NCI-H1694 treated with DMSO at 0.1 percent for 48 hours (cell line): ENCODE measurements at regions not wholly inside any gene's neighbourhood (a gene's known extent, or its start where the extent isn't known, plus 50 kb on each side); places are given as distances from the start of the nearest gene placed in this dataset.

Experiments
- DNase-seq: peaks from one replicate; lab custom pipeline; 2025; lab: John Stamatoyannopoulos, UW

DNA sequence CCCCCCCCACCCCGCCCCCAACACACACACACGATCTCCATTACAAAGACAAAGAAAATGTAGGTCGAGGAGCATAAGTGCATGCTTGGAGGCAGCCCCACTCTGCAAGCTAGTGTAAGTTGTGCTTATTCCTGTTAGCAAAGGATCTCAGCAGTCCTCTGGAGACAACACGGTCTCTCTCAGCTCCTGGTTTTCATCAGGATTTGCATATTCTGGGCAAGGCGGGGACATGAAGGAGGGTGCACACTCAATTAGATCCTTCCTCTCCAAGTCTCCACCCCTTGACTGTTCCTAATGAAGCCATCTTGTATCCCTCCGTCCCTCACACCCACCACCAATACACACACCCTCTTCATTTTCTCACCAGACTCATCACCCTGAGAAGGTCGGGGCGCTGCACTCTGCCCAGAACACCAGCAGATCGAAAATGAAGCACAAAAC, 63.8 kb downstream of the MRPL46 start:
- DNase-seq, result no peak

DNA sequence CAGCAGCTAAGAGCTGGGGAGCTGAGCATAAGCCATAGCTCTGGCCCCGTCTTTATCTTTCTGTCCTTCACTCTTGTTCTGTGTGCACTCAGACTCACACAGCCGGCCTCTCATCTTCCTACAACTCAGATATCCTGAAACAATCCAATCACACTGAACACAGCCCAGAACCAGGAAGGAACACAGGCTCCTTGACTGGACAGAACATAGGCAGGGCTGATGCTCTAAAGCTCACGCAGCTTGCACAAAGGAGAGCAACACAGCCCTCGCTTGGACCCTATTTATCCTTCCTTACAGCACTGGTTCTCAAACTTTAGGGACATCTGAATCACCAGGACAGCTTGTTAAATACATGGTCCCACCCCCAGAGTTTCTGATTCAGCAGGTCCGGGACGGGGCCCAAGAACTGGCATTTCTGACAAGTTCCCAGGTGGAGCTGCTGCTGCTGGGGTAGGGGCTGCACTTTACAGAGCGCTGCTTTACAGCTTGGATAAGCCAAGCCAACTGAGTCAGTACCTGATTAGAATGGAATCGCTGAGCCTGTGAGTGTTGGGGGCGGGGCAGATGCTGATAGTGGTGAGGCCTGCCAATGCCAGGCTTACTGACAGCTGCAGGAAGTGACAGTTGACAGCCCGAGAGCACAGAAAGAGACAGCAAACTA, 65.1 kb downstream of the MRPL46 start:
- DNase-seq, result peak; percentile 31

DNA sequence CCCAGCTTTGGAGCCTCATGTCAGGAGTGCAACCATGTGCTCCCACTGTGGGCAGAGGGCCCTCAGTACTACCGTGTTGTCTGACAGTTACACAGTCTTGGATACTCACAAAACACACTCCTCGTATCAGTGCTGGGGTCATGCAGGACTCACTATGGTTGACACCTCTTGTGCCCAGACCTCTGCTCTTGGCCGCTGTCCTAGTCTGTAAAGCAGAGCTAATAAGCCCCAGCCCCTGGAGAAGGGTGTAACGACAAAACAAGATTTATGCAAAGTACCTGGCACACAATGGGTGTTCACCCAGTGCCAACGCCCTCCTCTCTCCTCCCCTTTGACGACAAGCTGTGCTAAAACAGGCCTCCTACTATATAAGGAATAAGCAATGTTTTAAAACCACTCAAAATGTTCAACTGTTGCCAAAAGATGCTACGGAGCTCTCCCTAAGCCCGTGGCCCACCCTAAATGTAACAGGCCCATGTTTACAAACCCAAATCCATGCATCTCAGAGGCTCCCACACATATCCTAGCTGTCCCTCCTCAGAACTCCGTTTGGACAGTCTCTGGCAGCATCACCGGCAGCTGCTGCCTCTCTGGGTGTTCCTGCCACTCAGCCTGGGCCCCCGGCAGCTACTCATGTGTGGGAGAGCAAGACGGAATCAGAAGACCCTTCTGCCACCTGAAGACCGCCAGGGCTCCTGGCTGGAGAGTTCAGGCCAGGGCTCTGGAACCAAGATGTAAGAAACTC, 65.8 kb downstream of the MRPL46 start:
- DNase-seq, result peak; percentile 19

DNA sequence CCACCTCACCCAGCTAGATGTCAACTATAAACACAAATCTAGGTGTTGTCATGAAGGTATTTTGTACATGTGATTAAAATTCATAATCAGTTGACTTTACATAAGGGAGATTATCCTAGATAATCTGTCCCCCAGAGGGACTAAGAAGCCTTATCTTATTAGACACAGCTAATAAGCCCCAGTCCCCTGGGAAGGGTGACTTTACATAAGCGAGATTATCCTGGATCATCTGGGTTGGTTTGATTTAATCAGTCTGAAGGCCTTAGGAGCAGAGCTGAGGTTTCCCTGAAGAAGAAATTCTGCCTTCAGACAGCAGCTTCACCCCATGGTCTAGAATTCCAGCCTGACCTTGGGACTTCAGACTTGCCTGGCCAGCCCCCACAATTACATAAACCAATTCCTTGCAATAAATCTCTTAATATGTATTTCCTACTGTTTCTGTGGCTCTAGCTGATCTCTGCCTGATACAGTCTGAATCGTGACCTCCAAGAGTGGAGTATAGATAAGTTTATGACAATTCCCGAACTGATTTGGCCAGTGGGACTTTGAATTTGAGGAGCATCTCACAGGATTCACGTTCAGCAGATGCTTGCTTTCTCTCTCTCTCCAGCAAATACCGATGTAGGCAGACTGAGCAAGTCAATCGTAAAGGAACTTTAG, 66.5 kb downstream of the MRPL46 start:
- no peak for DNase-seq

DNA sequence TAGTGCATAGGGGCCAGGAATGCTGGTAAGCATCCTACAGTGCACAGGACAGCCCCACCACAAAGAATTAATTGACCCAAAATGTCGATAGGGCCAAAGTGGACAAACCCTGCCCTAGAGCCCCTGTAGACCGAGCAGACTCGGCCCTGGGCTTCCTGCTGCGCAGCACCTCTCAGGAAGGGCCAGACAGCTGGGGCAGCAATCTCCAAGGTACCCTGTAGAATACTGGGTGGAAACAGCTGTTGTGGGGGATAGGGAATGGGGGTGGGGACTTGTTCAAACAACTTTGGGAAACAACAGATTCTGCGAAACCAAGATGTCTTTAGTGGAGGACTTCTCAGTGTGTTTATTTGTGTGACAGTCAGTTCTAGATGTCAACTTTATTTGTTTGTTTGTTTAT, 67.1 kb downstream of the MRPL46 start:
- DNase-seq, result no peak

DNA sequence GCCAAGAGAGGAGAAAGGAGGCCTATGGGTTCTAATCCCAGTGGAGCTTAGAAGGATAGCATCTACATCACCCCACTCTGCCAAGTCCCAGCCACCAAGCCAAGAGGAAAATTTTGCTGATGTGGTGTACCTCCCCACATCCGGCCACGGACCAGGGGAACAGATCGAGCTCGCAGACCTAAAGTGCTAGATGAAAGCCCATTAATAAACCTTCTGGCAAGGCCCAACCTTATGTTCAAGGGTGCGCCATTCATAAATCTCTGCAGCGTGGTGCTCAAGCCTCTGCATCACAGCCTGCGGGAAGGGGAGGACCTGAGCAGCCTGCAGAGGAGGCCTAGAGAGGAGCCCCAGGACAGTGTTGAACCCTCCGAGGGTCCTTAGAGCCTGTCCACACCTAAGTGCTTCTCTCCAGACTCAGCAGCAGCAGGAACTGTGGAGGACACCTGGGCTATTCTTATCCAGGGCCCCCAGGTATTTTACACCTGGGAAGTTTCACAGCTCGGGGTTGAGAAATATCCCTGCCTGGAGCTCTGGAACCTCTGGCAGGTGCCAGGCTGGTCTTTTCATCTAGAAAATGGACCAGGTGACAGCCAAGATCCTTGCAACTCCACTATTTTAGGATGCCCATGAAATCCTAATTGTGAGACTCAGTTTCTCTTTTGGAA, 68.0 kb downstream of the MRPL46 start:
- no peak for DNase-seq

DNA sequence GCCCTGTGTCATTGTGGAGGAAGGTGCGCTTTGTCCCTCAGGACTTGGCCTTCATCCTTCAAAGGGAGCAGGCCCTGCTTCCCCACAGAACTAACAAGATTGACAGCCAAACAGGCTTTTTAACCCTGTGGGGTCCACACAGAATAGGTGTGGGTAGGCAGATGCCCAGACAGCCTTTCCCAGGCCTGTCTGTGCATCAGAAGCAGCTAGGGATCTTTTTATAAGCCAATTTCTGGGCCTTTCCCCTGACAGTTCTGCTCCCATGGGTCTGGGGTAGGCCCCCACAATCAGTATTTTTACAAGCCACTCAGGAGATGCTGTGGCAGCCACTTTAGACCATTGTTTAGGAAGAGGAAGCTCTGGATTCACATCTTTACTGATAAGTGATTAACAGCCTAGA, 69.2 kb downstream of the MRPL46 start:
- no peak for DNase-seq

DNA sequence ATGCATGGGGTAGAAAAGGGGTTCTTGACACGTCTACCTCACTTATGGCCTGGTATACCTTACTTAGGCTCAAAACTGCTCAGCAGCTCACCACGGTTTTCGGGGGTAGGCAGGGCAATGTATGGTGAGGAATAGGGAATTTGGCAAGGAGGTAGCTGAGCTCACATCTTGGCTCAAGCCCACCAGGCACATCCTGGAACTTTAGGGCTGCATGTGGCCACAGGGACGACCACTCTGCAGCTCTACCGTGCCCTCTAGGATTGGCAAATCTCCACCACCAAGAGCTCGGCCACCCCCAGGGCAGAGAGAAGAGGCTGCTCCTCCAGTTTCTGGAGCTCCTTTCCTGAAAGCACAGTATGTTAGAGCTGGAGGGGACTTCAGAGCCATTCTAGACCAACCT, 69.7 kb downstream of the MRPL46 start:
- DNase-seq, result no peak

DNA sequence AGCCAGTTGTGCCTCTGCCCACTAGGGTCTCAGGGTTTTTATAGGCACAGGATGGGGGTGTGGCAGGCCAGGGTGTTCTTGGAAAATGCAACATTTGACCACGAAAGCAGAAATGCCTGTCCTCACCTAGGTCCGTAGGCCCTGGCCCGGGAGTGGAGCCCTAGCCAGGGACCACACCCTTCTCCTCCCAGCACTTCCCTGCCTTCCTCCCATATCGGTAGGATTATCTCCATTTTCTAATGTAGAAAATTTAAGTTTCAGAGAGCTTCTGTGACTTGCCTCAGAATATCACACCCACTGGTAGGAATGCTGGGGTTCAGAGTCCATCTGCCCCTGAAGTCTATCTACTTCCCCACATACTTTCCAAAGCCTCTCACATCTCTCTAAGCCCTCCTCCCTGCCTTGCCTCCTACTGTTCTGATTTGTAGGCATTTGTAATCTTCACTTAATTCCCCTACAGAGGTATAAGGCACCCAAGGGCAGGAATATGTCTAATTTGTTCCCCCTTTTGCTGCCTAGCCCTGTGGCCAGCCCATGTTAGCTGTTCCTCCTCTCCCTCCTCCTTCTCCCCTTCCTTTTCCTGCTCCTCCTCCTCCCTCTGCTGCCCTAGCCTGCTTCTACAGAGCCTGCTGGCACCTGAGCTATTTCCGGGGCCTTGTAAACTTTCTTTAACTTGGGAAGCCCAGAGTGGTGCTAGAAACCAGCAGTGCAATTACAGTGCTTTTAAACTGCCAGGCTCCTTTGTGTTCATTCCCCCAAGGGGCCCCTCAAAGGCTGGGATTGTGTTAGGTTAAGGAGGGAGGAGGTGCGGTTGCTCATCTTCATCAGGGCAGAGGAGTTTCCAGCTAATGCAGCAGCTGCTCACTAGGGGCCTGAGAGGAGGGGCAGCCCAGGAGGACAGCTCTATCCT, 71.1 kb downstream of the MRPL46 start:
- no peak for DNase-seq

DNA sequence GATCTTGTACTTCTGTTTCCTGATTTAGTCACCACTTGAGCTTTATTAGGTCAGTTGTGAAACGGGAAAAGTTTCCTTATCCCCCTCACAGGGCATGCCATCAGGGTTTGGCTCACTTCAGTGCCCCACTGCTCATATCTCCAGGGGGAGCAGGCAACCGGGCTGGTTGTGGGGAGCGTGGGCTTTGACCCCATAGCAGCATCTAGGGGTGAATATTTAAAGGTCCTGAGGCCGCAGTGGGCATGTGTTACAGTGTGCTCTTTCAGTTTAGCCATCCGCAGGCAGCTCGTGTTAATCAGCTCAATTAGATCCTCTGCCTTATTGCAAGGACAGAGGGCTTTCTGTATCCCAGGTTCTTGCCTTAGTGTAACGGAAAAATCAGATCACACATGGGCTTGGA, 71.9 kb downstream of the MRPL46 start:
- no peak for DNase-seq

DNA sequence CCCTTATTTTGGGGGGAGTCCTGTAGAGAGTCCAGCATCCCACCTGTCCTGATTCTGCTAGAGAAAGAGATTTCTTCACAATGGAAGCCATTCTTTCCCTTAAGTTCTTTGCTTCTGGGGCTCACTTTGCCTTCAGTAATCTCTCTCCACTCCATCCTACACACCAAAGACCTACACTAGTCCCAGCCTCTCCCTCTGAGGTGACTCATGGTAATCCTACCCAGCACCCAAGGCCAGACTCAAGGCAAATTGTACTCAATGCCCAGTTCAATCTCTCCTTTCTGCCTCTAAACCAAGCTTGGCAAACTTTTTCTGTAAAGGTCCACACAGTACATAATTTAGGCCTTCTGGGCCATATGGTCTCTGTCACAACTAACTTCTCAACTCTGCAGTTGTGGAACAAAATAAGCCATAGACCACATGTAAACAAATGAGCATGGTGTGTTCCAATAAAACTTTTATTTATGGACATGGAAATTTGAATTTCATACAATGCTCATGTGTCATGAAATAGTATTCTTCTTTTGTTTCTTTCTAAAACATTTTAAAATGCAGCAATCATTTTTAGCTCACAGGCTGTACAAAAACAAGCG, 72.5 kb downstream of the MRPL46 start:
- DNase-seq, result no peak

DNA sequence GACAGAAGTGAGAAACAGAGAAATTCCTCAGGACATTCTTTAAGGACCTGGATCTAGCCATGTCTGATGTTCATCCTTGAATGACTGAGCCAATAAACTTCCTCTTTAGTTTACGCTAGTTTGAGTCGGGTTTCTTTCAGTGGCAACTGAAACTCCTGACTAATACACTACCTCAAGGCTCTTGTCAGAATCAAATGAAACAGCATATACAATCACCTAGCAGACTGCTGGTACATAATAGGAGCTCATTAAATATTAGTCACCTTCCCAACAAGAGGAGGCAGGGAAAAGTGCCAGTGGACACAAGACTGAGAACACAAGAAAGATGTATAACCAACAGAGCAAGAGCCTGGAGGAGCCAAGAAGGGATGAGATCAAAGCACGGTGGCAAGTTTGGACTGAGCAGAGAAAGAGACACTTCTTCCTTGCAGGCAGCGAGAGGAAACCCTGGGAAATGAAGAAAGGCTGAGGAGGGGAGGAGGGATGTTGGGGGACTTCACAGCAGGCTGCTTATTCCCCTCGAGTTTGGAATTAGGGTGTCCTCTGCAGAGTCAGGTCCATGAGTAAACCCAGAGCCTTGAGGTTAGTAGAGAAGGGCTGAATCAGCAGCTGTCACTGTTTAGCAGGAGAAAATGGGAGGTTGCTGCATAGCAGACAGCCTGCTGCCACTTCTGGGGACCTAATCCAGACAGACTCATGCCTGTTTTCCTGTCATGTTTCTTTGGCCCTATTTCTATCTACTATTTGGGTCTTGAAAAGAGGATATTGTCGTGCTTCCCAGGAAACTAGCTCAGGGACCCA, 73.3 kb downstream of the MRPL46 start:
- DNase-seq, result no peak

DNA sequence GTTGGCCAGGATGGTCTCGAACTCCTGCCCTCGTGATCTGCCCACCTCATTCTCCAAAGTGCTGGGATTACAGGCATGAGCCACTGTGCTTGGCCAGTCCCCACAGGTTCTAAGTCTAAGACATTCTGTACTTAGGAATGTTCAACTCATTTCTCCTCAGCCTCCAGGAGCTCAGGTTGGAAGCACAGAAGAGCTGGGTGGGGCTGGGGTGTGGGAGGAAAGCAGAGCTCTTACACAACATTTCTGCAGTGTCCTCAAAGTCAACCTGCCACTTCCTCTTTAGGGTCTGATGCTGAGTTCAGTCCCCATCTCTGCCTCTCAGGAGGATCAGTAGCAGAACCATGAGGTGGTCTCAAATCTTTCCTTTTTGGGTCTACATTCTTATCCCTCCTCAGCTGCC, 75.5 kb downstream of the MRPL46 start:
- DNase-seq, result no peak

DNA sequence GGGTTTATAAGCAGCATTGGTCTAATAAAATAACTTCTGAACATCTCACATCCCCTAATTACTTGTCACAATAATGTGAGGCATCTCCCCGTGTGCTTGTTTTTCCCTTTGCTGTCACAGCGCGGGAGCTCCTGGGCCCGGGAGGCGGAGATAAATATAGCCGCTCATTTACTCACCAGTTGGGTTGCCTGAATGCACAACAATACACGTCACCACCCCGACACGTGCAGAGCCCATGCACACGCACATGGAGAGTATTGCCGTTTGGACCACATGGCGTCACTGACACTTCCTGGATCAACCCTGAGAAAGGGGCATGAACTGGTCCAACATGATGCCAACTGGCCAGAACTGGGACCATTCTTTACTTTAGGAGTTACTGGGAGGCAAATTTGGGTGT, 76.2 kb downstream of the MRPL46 start:
- no peak for DNase-seq

DNA sequence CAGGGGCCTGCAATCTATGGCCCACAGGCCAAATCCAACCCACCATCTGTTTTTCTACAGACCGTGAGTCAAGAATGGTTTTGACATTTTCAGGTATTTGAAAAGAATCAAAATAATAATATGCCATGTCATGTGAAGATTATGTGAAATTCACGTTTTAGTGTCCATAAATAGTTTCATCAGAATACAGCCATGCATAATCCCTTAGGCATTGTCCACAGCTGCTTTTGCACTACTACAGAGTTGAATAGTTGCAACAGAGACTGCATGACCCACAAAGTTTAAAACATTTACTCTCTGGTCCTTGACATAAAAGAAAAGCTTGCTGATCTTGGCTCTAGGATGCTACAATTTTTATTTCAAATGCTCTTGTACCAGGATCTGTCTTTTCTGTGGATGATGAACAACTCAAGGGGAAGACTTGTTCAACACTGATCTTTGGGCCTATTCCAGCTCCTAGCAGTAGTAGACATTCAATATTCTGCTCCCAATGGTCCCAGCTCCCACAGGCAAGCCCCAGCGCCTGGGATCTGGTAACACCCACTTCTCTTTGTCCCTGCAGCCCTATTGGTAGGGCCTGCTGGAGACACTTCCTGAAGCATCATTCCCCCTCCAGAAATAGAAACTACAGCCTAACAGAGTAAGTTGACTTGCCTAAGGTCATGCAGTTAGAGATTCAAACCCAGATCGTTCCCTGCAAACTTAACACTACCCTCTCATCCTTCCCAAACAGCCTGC, 76.9 kb downstream of the MRPL46 start:
- DNase-seq, result no peak

DNA sequence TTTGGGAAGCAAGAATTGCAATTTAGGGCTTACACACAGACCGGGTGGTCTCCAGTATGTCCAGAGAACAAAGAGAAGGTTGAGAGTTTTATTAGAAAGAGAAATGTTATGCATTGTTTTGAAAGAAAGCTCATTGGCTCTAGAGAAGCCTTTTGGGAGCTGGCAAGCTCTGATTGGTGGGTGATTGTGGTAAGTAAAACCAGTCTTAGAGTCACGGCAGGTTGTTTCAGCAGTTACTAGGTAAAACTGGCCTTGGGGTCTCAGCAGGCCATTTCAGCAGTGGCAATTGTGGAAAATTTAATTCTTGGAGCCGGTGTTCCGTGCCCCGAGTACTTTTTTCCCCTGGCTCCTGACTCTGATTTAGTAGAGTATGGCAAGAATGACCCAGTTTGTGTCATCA, 78.1 kb downstream of the MRPL46 start:
- no peak for DNase-seq

DNA sequence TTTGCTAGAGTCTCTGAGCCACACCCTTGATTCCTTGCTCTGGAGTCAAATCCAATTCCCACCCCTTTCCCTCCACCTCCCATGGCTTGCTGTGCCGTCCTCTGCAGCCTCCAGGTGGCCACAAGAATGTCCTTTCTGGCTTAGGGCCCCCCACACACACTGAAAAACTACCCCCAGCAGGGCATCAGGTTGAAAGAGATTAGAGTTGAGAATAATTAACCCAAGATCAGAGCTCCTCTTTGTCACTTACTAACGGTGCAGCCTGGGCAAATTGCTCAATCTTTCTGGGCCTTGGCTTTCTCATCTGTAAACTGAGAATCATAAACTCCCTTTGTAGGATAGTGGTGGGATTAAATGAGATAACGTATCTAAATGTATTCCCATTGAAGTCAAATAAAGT, 78.5 kb downstream of the MRPL46 start:
- no peak for DNase-seq

DNA sequence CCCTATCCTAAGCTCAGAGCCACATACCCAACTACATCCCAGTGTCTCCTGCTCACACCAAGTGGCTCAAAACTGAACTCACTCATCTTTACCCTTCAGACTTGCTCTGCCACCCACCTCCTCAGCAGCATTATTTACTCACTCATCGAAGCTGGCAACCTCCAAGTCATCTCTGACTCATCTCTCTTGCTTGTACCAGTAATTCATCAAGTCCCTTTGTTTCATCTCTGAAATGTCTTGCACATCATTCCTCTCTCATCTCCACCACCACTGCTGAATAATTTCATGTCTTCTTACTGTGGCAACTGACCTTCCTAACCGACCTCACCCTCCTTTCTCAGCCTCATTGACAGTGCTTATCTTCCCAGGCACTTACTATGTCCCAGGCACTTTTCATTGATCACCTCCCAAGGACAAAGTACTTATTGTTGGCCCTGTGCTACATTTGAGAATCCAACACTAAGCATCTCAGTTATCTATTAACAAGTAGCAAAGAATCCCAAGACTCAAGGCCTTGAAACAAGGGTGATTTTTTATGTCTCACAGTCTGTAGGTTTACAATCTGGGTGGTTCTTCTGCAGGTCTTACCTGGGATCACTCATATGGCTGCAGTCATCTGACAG, 82.0 kb downstream of the MRPL46 start:
- DNase-seq, result no peak

DNA sequence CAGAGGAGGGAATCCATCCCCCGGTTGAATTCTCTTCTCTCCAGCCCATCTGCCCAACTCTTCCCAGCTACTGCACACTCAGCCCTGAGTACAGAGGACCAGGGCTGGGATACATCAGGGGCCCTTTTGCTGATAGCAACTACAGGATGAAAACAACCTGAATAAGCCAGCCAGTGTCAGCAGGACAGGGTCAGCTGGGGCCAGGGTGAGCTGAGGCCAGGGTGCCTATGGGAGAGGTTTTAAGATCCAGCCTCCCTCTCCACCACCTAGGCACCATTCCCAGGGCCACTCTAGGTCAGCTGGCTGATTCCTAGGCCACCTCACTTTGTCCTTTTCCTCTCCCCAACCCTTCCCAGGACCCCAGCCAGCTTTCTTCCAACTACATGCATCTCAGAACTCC, 83.8 kb downstream of the MRPL46 start:
- DNase-seq, result no peak
